Lower leg skin (tissue), 4 donors: ENCODE measurements at regions not wholly inside any gene's neighbourhood (a gene's known extent, or its start where the extent isn't known, plus 50 kb on each side); places are given as distances from the start of the nearest gene placed in this dataset.
A peak's percentile ranks its signal among the peaks of the same experiment; 100 is the strongest.
"Not testable (repeated sequence)": the region's sequence is repeated elsewhere in the genome, so short reads cannot be mapped to it uniquely, and the experiment has no call there.

Experiments
- DNase-seq, 2 donors: peaks; one replicate each; pipeline ENCODE4 v3.0.0-alpha.2; 2019; ENCODE audit warnings: low spot score in 2 of 2
- H3K4me3 ChIP-seq: fragments of 200-600 bp; sonication (generic); 2 replicates; pipeline ENCODE4 v1.5.1; 2017; ENCODE audit warnings: mild to moderate bottlenecking, low read depth; ENCODE audit not compliant: poor library complexity, severe bottlenecking
- CTCF ChIP-seq, 3 donors: fragments of 450-650 bp; IDR thresholded peaks; one replicate each; pipeline ENCODE4 v1.5.1; 2016; ENCODE audit warnings: antibody characterized with exemption in 3 of 3, mild to moderate bottlenecking in 3 of 3, moderate library complexity in 2 of 3
- POLR2A ChIP-seq, 2 donors: fragments of 450-650 bp; IDR thresholded peaks; one replicate each; pipeline ENCODE4 v1.6.1; 2016 to 2017; ENCODE audit warnings: antibody characterized with exemption in 2 of 2, mild to moderate bottlenecking in 1 of 2, moderate library complexity in 1 of 2
- WGBS, 2 donors: methylation state at CpG; one replicate each; pipeline ENCODE4 v1.1.5; 2018; 5-methylcytosine and 5-hydroxymethylcytosine counted together
- intact Hi-C: fragments of 100-400 bp; cut with DNase I; formaldehyde crosslinking; loops from one replicate; pipeline ENCODE4 v1.15.0; 2023; ENCODE audit warnings: low total_unique reads

- whole genome bisulfite sequencing, 2 donors: 73 to 78% methylated on average over 3 of the region's 3 CpGs
- DNase-seq: no peak
- H3K4me3 ChIP-seq: no peak overlapping the region
- TF ChIP-seq CTCF (IDR thresholded peaks at IDR 0.05): no peak
- no peak for TF ChIP-seq POLR2A (IDR thresholded peaks at IDR 0.05)
- intact Hi-C loops: no loop called here
Measured at GRCh38 chr14:53220914-53221313, 67.8 kb upstream of the DDHD1 start.

- 68 to 74% methylated on average over 2 of the region's 2 CpGs for whole genome bisulfite sequencing, 2 donors
- no peak for DNase-seq
- no peak overlapping the region for H3K4me3 ChIP-seq
- no peak for TF ChIP-seq POLR2A (IDR thresholded peaks at IDR 0.05)
- intact Hi-C loops: no loop called here
Measured at GRCh38 chr14:53218161-53218560, 65.0 kb upstream of the DDHD1 start.

DNA sequence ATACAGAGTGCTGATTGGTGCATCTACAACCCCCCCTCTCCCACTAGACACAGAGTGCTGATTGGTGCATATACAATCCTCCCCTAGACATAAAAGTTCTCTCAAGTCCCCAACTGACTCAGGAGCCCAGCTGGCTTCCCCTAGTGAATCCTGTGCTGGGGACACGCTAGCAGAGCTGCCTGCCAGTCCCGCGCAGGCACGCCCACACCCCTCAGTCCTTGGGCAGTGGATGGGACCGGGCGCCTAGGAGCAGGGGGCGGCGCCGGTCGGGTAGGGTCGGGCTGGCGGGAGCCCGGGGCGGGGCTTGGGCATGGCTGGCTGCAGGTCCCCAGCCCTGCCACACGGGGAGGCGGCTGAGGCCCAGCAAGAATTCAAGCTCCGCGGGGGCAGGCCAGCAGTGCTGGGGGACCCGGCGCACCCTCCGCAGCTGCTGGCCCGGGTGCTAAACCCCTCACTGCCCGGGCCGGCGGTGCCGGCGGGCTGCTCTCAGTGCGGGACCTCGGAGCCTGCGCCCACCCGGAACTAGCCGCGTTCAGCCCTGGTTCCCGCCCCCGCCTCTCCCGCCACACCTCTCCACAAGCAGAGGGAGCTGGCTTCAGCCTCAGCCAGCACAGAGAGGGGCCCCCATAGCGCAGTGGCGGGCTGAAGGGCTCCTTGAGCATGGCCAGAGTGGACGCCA is 64.3 kb upstream of the DDHD1 start:
- TF ChIP-seq CTCF (IDR thresholded peaks at IDR 0.05) (no peak), POLR2A (IDR thresholded peaks at IDR 0.05) (no peak)
- intact Hi-C loops: no loop called here
- peak; percentile 48 to 94 for DNase-seq
- peak overlapping the region; percentile 25 for H3K4me3 ChIP-seq
- 0 to 2% methylated on average over 8 to 32 of the region's 39 CpGs for WGBS, 2 donors

DNA sequence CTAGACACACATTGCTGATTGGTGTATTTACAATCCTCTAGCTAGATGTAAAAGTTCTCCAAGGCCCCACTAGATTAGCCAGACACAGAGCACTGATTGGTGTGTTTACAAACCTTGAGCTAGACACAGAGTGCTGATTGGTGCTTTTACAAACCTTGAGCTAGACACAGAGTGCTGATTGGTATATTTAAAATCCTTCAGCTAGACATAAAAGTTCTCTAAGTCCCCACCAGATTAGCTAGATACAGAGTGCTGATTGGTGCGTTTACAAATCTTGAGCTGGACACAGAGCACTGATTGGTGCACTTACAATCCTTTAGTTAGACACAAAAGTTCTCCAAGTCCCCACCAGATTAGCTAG is 63.8 kb upstream of the DDHD1 start:
- intact Hi-C loops, DNase-seq, H3K4me3 ChIP-seq: not testable (repeated sequence)
- 78 to 95% methylated on average over 1 of the region's 1 CpG for WGBS, 2 donors

DNA sequence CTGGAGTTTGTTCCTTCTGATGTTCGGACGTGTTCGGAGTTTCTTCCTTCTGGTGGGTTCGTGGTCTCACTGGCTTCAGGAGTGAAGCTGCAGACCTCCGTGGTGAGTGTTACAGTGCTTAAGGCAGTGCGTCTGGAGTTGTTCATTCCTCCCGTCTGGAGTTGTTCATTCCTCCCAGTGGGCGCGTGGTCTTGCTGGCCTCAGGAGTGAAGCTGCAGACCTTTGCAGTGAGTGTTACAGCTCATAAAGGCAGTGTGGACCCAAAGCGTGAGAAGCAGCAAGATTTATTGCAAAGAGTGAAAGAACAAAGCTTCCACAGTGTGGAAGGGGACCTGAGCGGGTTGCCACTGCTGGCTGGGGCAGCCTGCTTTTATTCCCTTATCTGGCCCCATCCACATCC is 63.4 kb upstream of the DDHD1 start:
- H3K4me3 ChIP-seq, DNase-seq, intact Hi-C loops: not testable (repeated sequence)
- 96 to 98% methylated on average over 11 of the region's 11 CpGs for WGBS, 2 donors

- WGBS, 2 donors: 88 to 89% methylated on average over 2 of the region's 2 CpGs
- no peak for TF ChIP-seq POLR2A (IDR thresholded peaks at IDR 0.05)
- TF ChIP-seq CTCF (IDR thresholded peaks at IDR 0.05): no peak
- DNase-seq: no peak
- no peak overlapping the region for H3K4me3 ChIP-seq
- intact Hi-C loops: no loop called here
Measured at GRCh38 chr14:53215101-53215500, 62.0 kb upstream of the DDHD1 start.

DNA sequence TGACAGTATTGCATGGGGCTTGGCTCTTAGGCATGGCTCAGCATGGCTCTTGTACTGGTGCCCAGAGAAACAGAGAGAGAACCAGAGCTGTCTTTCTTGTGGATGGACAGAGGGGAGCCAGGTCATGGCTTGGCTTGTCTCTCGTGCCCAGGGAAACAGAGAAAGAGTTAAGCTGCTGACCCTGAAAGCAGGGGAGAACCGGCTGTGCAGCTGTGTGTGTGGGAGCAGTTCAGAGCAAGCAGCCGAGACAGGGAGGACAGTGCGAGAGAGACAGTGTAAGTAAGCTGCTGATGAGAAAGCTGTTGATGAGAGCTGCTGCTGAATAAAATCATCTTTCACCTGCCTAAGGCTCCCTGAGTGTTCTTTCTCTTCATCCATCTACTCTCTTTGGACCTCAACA is 61.3 kb upstream of the DDHD1 start:
- no peak for DNase-seq
- TF ChIP-seq CTCF (IDR thresholded peaks at IDR 0.05) (no peak), POLR2A (IDR thresholded peaks at IDR 0.05) (no peak)
- intact Hi-C loops: no loop called here
- WGBS, 2 donors: 60 to 65% methylated on average over 4 of the region's 4 CpGs
- H3K4me3 ChIP-seq: no peak overlapping the region
